HG03558 (cell line): ENCODE measurements at regions not wholly inside any gene's neighbourhood (a gene's known extent, or its start where the extent isn't known, plus 50 kb on each side); places are given as distances from the start of the nearest gene placed in this dataset.

ENCODE experiments used
- ATAC-seq: cut with Tn5 transposase; IDR thresholded peaks from one replicate; pipeline ENCODE4 v1.9.1; 2021; ENCODE audit warnings: moderate number of reproducible peaks; ENCODE audit not compliant: unreplicated experiment; ENCODE audit errors: extremely low read depth

DNA sequence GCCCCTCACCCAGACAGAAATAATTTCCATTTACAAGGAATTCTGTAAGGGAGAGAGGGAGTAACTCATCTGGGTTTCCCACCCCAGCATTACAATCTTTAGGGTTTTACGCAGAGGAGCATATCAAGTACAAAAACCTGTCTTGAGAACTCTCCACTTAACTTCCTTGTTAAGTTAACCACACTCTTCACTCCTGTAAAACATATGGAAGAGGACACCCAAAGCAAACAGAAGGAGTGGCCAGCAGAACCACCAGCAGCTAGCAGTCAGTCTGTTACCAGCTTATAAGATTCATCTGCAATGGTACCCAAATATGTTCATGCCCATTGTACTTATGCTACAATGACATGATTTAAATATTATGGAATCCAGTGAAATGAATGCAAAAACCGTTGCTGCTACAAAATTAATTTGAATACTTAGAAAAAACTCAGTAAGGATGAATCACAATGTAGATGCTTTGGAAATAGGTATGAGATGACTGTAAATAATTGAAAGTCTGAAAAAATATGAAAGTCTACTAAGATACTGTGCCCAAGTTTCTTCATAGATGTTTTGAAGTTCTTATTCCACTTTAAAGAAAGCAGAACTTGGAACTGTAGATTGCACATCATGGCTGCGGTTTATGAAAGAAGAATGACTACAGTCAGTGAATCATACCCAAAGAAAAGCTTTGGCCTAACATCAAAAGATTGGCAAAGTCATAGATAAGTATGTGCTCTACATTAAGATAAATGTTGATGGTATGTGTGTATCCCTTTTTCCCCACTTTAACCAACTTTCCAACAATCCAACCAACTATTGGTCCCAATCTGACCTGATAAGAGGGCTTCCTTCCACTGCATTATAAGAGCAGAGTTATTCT is 233.6 kb downstream of the ACTL7B start:
- ATAC-seq = no peak

DNA sequence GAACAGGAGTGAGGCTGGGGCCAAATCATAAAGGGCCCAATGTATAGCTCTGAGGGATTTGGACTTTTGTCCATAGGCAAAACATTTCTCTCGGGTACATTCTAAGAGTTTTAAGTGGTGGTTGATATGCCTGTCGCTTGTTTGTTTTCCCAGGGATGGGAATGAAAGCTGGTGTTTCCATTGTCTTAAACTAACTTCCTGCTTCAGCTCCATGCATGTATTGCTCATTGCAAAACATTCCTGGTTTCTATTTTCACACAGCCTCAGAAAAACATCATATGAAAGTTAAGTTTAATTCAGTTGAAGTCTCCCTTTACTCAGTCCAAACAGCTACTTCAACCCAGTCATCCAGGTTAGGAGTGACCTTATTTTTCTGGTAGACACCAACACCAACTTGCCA is 235.0 kb downstream of the ACTL7B start:
- ATAC-seq = no peak

DNA sequence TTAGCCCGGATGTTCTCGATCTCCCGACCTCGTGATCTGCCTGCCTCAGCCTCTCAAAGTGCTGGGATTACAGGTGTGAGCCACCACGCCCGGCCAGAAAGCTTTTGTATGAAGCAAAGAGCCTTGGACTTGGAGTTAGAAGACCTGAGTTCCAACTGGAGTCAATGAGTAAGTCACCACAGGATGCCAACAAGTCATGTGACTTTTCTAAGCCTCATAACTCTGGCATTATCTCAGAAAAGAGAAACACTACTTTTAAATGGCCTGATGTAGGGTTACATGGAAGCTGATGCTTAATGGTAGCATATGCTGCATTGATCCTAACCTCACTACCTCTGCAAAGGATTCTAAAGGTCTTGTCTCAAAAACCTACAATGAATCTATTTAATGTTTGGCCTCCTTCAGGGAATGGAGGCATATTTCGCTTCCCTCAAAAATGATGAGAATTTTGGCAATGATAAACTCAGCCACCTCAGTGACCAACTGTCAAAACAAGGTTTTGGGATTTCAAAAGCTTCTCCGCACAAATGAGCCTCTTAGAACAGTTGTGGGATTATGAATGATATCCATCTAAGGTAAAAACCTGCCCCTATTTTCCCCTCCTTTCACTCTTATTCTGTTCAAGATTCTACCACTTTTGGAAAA is 236.8 kb downstream of the ACTL7B start:
- ATAC-seq = no peak

DNA sequence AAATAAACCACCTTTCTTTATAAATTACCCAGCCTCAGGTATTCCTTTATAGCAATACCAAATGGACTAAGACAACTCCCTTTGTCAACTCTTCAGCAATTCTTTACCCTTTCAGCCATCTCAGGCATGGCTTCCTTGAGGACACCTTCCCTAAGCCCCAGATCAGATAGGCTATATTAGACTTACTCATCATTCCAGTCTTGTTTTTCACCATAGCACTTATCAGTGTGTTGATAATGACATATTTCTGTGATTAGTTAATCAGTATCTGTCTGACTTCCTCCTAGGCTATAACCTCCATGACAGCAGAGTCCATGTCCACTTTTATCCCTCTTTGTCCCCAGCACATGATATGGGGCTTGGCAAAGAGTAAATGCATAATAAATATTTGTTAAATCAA is 238.1 kb downstream of the ACTL7B start:
- ATAC-seq = no peak

DNA sequence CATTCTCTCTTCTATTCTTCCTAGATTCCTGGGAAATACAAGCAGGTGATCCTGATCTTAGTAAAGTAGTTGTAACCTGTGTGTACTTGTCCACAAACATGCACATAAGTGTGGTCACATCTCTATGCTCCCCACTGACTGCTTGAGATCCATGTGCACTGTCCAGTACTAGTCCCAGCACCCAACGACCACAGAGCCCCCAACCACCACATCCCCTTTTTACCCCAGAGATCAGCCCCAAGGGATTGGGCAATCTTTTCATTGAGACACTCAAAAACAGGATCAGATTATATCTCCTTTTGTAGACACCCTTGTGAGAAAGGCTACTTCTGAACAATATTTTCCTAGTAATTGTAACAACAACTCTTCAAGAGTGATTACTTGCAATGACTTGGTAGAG is 240.6 kb downstream of the ACTL7B start:
- ATAC-seq = no peak

DNA sequence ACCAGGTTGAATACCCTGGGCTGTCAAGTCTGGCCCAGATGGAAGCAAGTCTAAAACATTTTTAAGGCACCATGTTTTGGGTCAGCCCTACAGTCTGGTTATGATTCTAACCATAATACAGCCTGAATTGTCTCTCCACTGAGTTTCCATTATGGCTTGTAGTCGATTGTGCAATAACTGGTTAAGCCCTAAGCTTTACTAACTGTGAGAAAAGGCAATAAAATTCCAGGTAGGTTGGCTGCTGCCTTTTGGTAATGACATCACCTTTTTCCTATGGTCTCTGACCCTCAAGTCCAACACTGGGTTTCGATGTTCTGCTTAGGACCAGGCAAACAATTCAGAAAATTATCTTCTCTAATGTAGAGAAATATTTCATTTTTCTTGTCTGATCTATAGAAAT is 243.3 kb downstream of the ACTL7B start:
- ATAC-seq = no peak

DNA sequence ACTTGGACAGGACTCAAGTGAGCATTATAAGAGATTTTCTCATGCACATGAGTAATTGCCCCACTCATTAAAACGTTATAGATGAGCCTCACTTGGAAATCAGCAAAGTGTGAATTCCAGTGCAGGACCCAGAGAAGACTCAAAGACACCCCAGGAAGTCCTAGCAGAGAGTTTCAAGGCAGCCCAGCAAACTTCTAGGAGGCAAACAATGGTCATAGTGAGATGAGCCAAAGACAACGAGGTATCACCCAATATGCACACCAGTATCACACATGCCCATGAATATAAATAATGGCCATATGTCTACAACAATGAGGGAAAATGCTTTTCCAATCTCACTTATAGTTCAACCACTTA is 245.9 kb downstream of the ACTL7B start:
- ATAC-seq = no peak

DNA sequence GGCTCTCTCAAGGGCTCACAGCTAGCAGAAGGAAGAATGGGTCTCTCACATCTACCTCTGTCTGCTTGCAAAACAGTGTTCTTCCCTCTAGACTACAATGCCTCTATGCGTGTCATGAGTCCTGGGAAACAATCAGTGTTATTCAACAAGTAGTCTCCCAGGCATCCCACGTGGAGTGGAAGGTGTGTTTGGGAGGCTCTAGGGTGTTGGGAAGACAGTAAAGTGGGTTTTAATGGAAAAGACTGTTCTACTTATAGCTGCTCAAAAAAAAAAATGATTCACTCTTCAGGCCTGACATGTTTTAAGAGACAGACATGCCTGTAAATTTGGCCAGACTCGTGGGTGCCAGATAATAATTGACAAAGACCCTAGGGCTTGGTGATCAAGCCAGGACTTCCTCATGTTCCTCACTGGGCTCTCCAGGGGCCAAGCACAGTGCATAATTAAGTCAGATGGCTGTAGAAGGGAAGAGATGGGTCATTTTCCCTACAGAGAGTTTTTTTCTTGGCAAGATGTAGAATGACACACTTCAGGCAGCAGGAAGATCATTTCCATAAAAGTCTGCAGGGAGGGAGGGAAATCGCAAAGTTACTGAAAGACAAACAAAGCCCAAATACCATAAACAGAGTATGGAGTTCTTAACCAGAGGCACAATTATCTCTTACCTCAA is 246.4 kb downstream of the ACTL7B start:
- no peak for ATAC-seq

DNA sequence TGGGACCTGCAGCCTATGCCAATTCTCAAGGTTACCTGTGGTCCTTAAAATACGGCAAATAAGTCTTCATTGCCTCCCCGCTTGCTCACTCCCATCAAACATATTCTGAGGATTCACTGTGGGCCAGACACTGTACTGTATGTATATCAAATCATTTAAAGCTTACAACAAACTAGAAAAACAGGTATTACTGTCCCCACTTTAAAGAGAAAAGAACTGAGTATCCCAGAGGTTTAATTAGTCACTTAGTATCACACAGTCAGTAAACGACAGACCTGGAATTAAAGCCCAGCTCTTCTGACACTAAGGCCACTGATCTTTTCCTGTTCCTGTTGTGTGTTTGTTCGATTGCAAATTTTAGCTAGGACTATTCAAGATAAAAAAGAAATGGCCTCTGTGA is 248.2 kb downstream of the ACTL7B start:
- ATAC-seq = no peak

DNA sequence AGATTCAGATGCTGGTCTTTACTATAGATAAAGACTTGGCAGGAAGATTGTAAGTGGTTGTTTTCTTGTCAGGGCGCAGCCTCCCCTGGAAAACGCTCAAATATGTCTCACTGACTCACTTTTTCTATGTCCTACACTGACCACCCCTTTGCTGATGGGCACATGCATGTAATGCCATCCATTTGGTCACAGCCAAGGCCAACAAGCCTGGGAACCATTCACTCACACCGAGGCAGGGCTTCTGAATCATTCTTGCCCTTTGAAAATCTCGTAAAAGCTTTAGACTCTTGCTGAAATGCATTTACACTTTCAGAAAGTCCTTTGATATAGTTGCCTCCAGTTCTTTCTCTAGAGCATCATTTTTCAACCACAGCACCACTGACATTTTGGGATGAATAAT is 249.4 kb downstream of the ACTL7B start:
- no peak for ATAC-seq

DNA sequence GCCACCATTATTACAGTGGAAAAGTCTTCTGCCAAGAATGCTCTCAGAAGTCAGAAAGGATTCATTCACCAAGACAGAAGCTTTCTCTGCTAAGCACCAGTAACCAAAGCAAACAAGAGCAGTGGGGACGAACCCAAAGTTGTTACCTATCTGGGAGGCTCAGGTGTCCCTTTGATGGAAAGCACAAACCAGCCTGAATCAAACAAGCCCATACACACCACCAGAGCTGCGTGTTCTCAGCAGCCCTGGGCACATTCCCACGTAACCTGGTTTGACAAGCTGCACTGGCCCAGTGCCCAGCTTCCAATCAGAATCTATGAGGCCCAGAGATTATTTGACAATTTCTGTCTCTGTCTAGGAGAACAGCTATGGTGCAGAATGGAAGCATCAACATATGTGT is 252.6 kb downstream of the ACTL7B start:
- no peak for ATAC-seq

DNA sequence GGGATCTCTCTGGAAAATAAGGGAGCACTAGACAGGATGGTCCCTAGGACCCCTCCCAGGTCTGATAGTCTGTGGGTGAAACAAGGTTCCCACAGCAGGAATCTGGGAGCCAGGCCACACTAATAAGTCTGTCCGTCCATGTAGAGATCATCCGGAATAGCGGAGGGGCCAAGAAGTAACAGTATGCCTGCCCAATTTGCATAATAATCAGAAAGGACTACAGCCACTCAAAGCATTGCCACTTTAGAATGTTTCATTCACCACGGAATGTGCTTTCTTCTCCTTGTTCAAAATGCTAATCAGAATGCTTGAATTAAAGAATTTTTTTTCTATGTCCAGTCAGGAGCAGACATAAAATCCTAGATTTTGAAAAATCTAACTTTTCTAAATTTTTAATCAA is 254.9 kb downstream of the ACTL7B start:
- ATAC-seq = no peak

DNA sequence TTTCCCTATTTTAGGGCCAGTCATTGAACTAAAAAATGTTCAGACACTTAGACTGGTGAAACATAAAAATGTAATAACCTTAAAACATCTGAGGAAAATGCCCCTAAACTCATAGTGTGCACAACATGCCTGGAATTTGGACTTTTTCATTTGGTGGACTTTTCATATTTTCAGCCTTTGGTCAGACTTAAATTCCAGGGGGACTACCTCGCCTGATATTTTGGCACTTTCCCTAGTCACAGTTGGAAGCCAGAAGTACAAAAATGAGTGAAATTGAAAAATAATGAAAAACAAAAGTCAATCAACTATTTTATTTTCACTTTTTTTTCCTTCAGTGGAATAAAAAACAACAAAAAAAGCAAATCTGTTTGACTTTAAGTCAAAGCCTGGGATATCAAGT is 256.2 kb downstream of the ACTL7B start:
- ATAC-seq = no peak

DNA sequence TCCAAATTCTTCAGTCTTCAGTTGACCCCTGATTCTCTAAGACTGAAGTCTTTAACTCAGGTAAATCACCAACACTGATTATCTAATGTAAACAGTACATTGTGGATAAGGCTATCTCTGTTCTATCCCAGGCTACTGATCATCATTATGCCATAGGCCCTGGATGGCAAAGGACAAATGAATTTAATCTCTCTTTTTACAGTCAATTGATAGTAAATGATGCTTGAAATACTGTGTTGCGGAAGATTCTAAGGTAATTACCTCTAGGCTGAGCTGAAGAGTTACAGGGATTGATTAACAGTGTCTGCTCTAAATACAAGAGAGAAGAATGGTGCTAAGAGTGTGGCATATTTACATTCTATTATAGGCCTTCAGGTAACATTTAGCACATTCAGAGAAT is 264.7 kb downstream of the ACTL7B start:
- ATAC-seq = no peak

DNA sequence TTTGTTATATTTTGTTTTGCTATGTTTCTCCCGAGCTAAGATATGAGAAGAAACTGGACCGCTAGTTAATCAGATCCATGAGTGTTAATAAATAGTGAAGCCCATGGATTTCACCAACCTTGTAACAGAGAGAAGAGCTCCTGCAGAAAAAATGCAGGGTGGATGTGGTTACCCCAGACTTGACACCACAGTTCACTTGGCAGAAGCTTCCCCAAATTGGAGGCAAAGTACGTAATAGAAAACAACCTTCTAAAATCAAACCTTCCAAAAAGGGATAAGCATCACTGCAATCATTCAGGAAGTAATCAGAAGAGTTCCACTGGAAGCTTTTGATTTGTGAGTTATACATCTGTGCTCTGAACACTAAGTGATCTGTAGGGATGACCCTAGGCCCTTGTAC is 267.5 kb downstream of the ACTL7B start:
- ATAC-seq = no peak

DNA sequence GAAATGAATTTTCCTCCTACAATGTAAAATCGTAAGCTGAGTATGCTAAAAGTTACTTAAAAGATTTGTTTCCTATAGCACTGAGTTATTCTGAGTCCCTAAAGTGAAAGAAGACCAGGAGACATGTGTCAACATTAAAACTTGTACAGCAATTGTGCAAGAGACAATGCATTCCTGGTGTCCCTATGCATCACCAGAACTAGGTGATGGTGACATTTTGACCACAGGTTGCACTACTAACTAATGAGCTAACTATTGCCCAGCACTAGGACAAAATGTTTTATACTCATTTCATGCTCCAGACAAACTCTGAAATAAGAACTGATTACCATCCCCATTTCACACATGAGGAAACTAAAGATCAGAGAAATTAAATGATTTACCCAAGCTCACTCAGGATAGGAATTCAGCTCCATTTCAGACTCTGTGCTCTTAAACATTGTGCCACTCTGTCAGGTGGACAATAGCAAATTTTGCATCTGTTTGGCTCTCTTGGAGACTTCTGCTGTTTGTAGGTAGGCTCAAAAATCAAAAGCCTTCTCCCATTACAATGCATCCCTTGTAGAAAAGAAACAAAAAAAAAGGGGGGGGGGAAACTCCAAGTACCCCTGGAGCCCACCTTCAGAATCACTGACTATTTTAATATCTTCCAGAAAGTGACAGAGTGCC is 269.2 kb downstream of the ACTL7B start:
- no peak for ATAC-seq

DNA sequence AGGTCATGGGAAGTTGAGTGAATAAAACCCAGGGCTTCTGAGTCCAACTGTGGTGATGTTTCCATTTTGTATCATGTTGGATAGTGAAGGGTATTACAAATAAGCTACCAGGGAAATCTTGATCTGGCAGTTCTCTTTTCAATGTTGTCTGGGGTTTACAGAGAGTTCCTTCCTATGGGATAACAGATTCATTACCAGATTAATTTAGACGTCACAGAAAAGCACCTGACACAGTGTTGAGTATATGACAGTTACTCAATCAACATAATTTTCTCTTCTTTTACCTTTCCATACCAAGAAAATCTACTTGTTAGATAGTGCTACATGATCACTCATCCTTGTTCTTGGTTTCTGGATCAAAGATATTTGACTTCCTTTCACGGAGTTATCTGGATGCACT is 270.9 kb downstream of the ACTL7B start:
- no peak for ATAC-seq

DNA sequence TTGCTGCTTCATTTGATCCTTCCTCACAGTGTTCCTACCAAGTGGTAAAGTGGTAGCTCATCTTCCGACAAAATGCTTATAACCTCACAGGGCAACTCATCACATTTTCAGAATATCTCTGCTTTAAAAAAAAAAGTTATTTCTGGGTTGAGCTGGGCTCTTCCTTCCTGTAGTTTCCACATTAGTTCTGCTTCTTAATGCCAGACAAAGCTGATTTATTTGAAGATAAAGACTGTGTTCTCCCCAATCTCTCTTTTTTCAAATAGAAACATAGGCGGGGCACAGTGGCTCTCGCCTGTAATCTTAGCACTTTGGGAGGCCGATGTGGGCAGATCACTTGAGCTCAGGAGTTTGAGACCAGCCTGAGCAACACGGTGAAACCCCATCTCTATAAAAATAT is 273.1 kb downstream of the ACTL7B start:
- ATAC-seq = no peak

DNA sequence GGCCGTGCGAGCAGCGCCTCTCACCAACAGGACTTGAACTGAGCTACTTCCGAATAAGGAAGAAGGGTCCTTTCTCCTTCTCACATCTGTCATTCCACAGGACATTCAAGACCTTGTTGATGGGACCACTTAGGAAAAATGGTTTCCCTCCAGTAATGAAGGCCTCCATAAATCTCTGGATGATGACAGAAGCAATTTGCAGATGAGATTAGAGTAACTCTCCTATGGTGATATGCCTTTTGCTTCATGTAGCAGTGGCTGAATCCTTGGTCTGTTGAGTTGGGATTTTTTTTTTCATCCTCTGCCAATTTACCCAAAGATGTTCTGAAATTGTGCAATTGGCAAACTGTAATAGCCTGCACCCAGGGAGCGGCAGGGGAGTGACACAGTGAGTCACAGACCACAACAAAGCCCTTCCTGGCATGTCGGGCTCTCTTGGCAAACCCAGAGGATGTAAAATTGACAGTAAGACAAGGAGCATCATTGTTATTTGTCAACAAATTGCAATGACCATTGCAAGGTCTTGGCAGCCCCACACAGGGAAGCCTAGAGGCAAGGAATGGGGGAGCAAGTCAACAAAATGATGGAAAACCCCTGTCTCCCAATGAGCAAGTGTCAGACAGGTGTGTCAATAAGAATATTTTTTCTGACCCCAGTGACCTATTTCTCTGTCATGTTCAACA is 275.9 kb downstream of the ACTL7B start:
- no peak for ATAC-seq

DNA sequence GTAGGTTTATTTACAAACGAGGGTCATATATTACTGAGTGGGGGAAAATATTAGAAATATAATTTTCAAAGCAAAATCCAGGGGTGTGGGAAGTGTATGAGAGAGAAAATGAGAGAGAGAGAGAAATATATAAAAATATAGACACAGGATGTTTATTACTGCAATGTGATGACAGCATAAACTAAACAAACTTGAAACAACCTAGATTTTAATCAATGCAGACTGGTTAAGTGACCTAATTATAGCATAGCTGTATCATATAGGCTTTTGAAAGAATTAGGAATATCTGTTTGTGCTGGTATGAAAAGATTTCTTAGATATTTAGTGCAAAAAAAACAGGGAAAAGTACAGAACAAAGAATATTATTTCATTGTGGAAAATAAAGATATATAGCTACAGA is 280.5 kb downstream of the ACTL7B start:
- ATAC-seq = no peak
